ENCODE measurements at regions not wholly inside any gene's neighbourhood (a gene's known extent, or its start where the extent isn't known, plus 50 kb on each side); places are given as distances from the start of the nearest gene placed in this dataset.

- TF ChIP-seq EZH2 (IDR thresholded peaks at IDR 0.05; ENCODE audit: borderline replicate concordance, insufficient read depth, low read depth, low read length, poor library complexity, severe bottlenecking) (no peak), CTCF (IDR thresholded peaks at IDR 0.05) (no peak)
Measured at GRCh38 chr11:28969832-28970231, 861.6 kb downstream of the METTL15 start.

Measured in B cell (primary cell).